Putamen (tissue), 1 donor: ENCODE measurements at regions not wholly inside any gene's neighbourhood (a gene's known extent, or its start where the extent isn't known, plus 50 kb on each side); places are given as distances from the start of the nearest gene placed in this dataset.
"Not testable (repeated sequence)": the region's sequence is repeated elsewhere in the genome, so short reads cannot be mapped to it uniquely, and the experiment has no call there.

Source experiments
- DNase-seq: peaks from one replicate; pipeline ENCODE4 v3.0.0-alpha.2; 2016; ENCODE audit warnings: low spot score

DNA sequence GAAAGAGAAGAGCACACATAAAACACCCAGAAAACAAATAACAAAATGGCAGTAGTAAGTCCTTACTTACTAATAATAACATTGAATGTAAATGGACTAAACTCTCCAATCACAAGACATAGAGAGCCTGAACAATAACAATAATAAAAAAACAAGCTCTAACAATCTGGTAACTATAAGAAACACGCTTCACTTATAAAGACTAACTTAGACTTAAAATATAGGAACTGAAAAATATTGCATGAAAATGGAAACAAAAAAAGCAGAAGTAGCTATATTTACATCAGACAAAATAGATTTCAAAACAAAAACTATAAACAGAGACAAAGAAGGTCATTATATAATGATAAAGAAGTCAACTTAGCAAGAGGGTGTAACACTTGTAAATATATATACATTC lies 83.1 kb upstream of the LYPLAL1 start:
- DNase-seq = no peak

- DNase-seq = no peak
Measured at GRCh38 chr1:219092206-219092605, 81.5 kb upstream of the LYPLAL1 start.

DNA sequence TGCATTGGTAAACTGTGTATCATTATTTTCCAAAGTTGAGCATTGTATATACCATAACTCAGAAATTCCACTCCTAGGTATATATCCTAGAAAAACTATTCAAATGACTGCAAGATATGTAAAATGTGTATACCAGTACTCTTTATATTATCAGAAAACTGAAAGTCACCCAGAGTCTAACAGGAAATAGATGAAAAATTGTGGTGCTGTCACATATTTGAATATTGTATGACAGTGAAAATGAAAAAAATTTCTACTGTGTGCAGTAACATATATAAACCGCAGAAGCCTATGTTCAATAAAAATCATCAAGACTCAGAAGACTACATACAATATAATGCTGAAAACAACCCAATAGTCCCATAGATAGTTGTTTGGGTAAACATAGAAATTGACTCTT lies 74.4 kb upstream of the LYPLAL1 start:
- DNase-seq = no peak

- DNase-seq = no peak
Measured at GRCh38 chr1:219100059-219100458, 73.6 kb upstream of the LYPLAL1 start.

DNA sequence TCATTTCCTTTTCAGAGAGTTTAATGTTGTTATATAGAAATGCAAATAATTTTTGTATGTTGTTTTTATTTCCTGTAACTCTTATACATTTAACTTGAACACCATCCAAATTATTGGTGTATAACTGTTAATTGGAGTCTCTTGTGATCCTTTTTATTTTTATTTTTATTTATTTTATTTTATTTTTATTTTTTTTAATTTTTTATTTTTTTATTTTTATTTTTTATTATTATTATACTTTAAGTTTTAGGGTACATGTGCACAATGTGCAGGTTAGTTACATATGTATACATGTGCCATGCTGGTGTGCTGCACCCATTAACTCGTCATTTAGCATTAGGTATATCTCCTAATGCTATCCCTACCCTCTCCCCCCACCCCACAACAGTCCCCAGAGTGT lies 71.2 kb upstream of the LYPLAL1 start:
- DNase-seq = not testable (repeated sequence)

DNA sequence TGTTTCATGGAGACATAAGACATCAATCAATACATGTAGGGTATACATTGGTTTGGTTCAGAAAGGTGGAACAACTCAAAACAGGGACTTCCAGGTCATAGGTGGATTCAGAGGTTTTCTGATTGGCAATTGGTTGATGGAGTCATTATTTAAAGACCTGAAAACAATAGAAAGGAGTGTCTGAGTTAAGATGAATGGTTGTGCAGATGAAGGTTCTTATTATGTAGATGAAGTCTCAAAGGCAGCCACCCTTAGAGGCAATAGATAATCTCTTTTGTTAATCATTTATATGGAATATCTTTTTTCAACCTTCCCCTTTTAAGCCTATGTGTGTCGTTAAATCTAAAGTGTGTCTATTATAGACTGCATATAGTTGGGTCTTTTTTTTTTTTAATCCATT lies 67.8 kb upstream of the LYPLAL1 start:
- DNase-seq = no peak

DNA sequence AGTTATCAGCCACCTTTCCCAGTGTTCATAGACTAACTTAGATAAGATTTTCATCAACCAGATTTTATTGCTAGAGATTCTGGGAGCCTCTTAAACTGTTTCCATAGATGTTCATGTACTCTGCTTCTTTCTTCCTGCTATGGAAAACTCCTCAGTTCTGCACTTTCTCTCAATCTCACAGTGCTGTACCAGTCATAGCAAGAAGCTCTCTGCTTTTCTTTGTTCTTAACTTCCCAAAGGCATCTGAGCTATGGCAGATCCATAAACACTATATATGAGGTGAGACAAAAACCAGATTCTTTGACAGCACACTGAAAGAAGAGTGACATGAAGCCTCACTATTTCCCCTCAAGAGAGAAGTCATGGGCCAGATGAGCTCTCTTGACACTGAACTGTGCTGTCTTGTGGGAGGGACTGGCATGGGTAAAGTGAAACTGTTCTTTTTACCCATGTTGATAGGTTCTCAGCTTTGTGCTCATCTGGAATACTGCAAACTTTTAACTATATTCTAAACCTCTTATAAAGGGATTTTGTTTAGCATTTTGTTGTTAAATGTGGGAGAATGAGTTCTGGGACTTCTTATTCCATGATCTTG lies 64.2 kb upstream of the LYPLAL1 start:
- no peak for DNase-seq

DNA sequence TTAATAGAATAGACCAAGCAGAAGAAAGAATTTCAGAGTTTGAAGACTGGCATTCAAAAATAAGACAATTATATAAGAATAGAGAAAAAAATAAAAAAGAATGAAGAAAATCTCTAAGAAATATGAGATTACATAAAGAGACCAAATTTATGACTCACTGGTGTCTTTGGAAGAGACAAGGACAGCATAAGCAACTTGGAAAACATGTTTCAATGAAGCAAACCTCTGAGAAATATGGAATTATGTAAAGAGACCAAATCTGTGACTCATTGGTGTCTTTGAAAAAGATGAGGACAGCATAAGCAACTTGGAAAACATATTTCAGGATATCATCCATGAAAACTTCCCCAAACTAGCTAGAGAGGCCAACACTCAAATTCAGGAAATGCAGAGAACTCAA lies 60.4 kb upstream of the LYPLAL1 start:
- no peak for DNase-seq

DNA sequence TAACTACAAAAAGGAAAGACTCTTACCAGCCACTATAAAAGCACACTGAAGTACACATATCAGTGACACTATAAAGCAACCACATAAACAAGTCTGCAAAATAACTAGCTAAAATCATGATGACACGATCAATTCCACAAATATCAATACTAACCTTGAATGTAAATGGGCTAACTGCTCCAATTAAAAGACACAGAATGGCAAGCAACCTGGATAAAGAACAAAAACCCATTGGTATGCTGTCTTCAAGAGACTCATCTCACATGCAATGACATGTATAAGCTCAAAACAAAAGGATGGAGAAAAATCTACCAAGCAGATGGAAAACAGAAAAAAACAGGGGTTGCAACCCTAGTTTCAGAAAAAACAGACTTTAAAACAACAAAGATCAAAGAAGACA lies 59.7 kb upstream of the LYPLAL1 start:
- DNase-seq = no peak

DNA sequence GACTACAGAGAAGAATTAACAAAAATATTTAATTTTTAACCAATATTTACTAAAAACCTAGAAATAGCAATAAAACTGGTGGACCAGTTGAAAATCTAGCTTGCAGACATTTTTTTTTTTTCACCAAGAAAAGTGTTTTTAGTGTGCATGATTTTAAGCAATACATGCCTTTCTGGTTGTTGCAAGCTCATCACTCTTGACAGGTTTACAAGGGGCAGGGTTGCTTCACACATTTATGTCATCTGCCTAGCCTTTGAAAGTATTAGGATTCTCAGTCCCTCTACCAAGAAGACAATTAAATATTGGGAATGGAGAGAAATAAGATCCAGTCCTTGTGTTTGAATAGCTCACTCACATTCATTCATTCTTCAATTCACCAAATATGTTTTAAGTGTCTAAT lies 53.8 kb upstream of the LYPLAL1 start:
- no peak for DNase-seq

GRCh38 chr1:219120624-219121544 lies 52.8 kb upstream of the LYPLAL1 start:
- DNase-seq = no peak

DNA sequence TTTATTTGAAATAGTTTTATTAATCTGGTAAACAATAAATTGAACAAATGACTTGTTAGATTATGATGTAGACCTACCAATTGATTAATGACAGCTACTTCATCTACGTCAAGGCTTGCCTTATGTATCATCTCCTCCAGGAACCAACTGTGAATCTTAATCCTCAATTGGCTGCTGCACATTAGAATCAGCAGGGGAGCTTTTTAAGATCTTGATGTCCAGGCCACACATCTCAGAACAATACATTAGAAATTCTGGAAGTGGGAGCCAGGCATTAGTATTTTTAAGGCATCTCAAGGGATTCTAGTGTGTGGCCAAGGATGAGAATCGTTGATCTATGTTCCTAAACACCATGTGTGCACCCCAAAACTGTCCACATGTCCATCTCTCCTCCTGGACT lies 52.0 kb upstream of the LYPLAL1 start:
- DNase-seq = no peak

DNA sequence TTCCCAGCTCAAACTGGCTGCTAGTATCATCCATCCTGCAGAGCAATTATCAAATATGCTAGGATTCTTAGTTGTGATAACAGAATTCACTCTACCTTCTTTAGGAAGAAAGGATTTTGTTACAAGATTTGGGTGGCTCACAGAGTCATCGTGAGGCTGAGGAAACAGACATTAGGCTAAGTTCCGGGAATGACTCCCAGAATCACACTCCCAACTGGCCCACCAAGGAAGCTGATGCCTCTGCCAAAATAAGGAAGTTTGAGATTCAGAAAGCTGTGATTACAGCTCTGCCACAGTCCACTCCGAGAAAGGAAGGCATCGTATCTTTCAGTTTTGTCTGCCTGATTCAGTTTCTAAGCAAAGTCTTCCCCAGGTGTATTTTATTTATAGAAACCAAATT lies 50.6 kb upstream of the LYPLAL1 start:
- DNase-seq = peak; percentile 2
